MCF 10A (cell line): ENCODE measurements at regions not wholly inside any gene's neighbourhood (a gene's known extent, or its start where the extent isn't known, plus 50 kb on each side); places are given as distances from the start of the nearest gene placed in this dataset.

Experiments used
- BruUV-seq: library from RNA; stranded (reverse); fragments of 400-500 nt; replicated peaks from 2 replicates; lab custom pipeline; 2021; lab: Mats Ljungman, UMichigan
- CTCF ChIA-PET: fragments of 300-600 bp; sonication (Branson Sonifier 250); formaldehyde crosslinking; extraction: SDS; loops from one replicate; lab custom pipeline; 2021; ENCODE audit warnings: antibody characterized with exemption, inconsistent platforms; lab: Yijun Ruan, JAX
- POLR2A ChIA-PET: fragments of 300-600, 350-650 bp; sonication (Branson Sonifier 250); formaldehyde crosslinking; extraction: SDS; loops from one replicate; lab custom pipeline; 2020; ENCODE audit warnings: antibody characterized with exemption, inconsistent platforms; lab: Yijun Ruan, JAX
- DNase-seq: peaks from one replicate; pipeline ENCODE4 v3.0.0-alpha.2; 2018; ENCODE audit not compliant: unreplicated experiment
- H3K27ac Mint-ChIP-seq: one replicate; pipeline ENCODE4 v1.8.0; 2022; ENCODE audit warnings: mild to moderate bottlenecking, low read depth, mixed read lengths; ENCODE audit not compliant: unreplicated experiment
- H3K27me3 Mint-ChIP-seq: one replicate; pipeline ENCODE4 v1.8.0; 2022; ENCODE audit warnings: mixed read lengths; ENCODE audit not compliant: insufficient read depth, unreplicated experiment
- H3K36me3 Mint-ChIP-seq: one replicate; pipeline ENCODE4 v1.8.0; 2022; ENCODE audit warnings: mild to moderate bottlenecking, moderate library complexity, mixed read lengths; ENCODE audit not compliant: insufficient read depth, unreplicated experiment
- H3K4me1 Mint-ChIP-seq: one replicate; pipeline ENCODE4 v1.8.0; 2022; ENCODE audit warnings: mixed read lengths; ENCODE audit not compliant: insufficient read depth, unreplicated experiment
- H3K4me3 Mint-ChIP-seq: one replicate; pipeline ENCODE4 v1.8.0; 2022; ENCODE audit warnings: mild to moderate bottlenecking, moderate library complexity, mixed read lengths; ENCODE audit not compliant: unreplicated experiment
- H3K9me3 Mint-ChIP-seq: one replicate; pipeline ENCODE4 v1.8.0; 2022; ENCODE audit warnings: mixed read lengths; ENCODE audit not compliant: unreplicated experiment
- intact Hi-C: fragments of 100-400 bp; cut with micrococcal nuclease; formaldehyde crosslinking; loops from 2 replicates; pipeline ENCODE4 v1.14.1; 2022
- TF ChIP-seq, protein P1 (sequence below): fragments of 200-600 bp; IDR thresholded peaks from one replicate; pipeline ENCODE4 v1.8.0; 2022; ENCODE audit warnings: antibody characterized with exemption, mild to moderate bottlenecking; ENCODE audit not compliant: unreplicated experiment

DNA sequence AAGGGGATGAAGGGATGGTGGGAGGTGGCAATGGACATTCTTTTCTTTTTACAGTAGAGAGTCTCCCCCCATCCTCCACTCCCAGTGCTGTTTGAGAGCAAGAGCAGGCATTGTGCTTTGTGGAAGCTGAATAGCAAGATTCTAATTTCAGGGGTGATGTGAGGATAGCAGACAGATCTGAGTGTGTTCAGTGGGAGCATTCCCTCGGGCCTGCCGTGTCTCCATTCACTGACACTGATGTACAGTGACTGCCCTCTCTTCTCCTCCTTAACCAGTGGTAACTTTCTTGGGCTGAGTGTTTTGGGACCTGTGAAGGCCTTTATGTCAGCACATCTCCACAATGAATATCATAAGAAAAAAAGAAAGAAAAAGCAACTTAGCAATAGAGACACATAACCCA lies 396.6 kb upstream of the RPS6KA3 start:
- no TSS peak for BruUV-seq
- DNase-seq, result no peak
- Mint-ChIP-seq H3K27ac (no peak overlapping the region), H3K27me3 (no peaks in the 10 kb centered on the region), H3K4me3 (no peak overlapping the region), H3K9me3 (peaks cover 8% of the 10 kb centered on the region), H3K4me1 (no peaks in the 10 kb centered on the region), H3K36me3 (no peaks in the 10 kb centered on the region)
- TF ChIP-seq, protein P1, sequence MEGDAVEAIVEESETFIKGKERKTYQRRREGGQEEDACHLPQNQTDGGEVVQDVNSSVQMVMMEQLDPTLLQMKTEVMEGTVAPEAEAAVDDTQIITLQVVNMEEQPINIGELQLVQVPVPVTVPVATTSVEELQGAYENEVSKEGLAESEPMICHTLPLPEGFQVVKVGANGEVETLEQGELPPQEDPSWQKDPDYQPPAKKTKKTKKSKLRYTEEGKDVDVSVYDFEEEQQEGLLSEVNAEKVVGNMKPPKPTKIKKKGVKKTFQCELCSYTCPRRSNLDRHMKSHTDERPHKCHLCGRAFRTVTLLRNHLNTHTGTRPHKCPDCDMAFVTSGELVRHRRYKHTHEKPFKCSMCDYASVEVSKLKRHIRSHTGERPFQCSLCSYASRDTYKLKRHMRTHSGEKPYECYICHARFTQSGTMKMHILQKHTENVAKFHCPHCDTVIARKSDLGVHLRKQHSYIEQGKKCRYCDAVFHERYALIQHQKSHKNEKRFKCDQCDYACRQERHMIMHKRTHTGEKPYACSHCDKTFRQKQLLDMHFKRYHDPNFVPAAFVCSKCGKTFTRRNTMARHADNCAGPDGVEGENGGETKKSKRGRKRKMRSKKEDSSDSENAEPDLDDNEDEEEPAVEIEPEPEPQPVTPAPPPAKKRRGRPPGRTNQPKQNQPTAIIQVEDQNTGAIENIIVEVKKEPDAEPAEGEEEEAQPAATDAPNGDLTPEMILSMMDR, result no peak
- ChIA-PET POLR2A (no interaction called here), CTCF (no interaction called here)
- intact Hi-C loops, result no loop called here

DNA sequence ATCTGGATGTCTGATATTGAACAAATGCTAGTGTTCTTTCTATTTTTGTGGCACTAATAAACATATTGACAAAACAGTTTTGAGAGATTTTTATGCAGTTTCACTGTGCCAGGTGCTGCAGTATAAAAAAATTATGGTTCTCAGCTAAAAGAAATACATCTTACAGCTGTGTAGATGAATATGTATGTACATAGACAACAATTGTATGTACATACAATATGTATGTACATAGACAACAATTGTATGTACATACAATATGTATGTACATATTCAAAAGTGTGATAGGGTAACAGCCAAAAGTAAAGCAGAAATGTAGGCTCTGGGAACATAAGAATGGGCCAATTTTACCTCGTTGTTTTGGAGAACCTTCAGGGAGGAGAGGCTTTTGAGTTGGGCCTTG lies 390.0 kb upstream of the RPS6KA3 start:
- ChIA-PET CTCF (no interaction called here), POLR2A (no interaction called here)
- Mint-ChIP-seq H3K36me3 (no peaks in the 10 kb centered on the region), H3K4me3 (no peak overlapping the region), H3K27me3 (no peaks in the 10 kb centered on the region), H3K27ac (no peak overlapping the region), H3K4me1 (no peaks in the 10 kb centered on the region), H3K9me3 (peaks cover 8% of the 10 kb centered on the region)
- no peak for DNase-seq
- TF ChIP-seq, protein P1, result no peak
- intact Hi-C loops, result no loop called here
- no TSS peak for BruUV-seq

DNA sequence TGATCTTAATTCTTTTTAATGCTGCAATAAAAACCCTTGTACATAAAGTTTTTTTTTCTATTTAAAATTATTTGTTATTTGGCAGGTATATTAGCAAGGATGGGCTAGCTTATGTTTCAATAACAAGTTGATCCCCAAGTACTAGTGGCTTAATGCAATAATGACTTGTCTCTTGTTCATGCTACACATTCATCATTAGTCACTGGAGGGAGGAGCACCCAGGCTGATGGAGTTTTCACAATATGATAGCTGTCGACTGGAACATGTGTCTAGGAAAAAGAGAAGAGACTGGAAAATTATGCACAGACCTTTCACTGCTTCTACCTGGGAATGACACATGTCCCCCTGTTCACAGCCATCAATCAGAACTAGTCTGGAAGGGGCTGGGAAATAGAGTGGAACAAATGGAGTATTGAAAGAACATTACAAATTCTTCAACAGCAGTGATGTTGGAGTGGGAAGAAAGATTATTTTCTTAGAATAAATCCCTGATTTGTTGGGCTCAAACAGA lies 387.9 kb upstream of the RPS6KA3 start:
- ChIA-PET CTCF (no interaction called here), POLR2A (no interaction called here)
- Mint-ChIP-seq H3K27me3 (no peaks in the 10 kb centered on the region), H3K27ac (no peak overlapping the region), H3K4me3 (no peak overlapping the region), H3K4me1 (no peaks in the 10 kb centered on the region), H3K36me3 (no peaks in the 10 kb centered on the region), H3K9me3 (peaks cover 6% of the 10 kb centered on the region)
- DNase-seq, result peak; percentile 22
- BruUV-seq, result no TSS peak
- intact Hi-C loops, result no loop called here
- TF ChIP-seq, protein P1, result no peak

DNA sequence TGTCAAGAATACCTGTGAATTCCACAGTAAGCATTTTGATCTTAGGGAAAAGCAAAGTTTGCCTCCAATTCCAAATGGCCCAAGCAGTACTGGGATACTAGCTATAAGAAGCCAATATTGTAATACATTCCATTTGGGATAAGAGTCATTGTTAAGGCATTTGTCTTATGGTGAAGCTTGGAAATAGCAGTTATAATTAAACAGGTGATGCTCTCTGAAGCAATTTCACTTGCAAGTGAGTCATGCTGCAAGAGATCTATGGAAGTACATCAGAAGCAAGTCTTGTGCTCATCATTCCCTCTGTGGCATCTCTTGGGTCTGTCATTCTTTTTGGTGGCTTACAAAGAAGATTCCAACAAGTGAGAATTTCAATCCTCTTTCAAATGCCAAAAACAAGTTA lies 386.4 kb upstream of the RPS6KA3 start:
- POLR2A ChIA-PET, result interaction anchor here (0.7 kb wide), 1 partner anchor 402 kb away, joined by 7 read pairs; no protein-coding TSS in a partner anchor
- no TSS peak for BruUV-seq

More for the DNA sequence above, 386.4 kb upstream of the RPS6KA3 start:
- no peak for DNase-seq
- TF ChIP-seq, protein P1, result no peak
- intact Hi-C loops, result no loop called here
- CTCF ChIA-PET, result no interaction called here
- Mint-ChIP-seq H3K4me3 (no peak overlapping the region), H3K27me3 (no peaks in the 10 kb centered on the region), H3K27ac (no peak overlapping the region), H3K9me3 (no peaks in the 10 kb centered on the region), H3K4me1 (no peaks in the 10 kb centered on the region), H3K36me3 (no peaks in the 10 kb centered on the region)
